ENCODE measurements at regions not wholly inside any gene's neighbourhood (a gene's known extent, or its start where the extent isn't known, plus 50 kb on each side); places are given as distances from the start of the nearest gene placed in this dataset.

GRCh38 chr17:33580215-33580614 lies 287.1 kb upstream of the ASIC2 start:
- no peaks in the 10 kb centered on the region for H3K4me1 Mint-ChIP-seq
- H3K4me3 Mint-ChIP-seq: no peak overlapping the region
- ATAC-seq: no peak
- H3K27ac Mint-ChIP-seq: no peak overlapping the region
- H3K27me3 Mint-ChIP-seq: peaks cover 45% of the 10 kb centered on the region
- H3K9me3 ChIP-seq (ENCODE audit: control insufficient read depth, low read length, poor library complexity, severe bottlenecking): no peaks in the 10 kb centered on the region
- no peak for DNase-seq
- H3K36me3 Mint-ChIP-seq (ENCODE audit: low read depth): no peaks in the 10 kb centered on the region

GRCh38 chr17:33582661-33583060 lies 289.6 kb upstream of the ASIC2 start:
- ATAC-seq: no peak
- H3K9me3 ChIP-seq (ENCODE audit: control insufficient read depth, low read length, poor library complexity, severe bottlenecking): no peaks in the 10 kb centered on the region
- DNase-seq: no peak
- Mint-ChIP-seq H3K27ac (no peak overlapping the region), H3K4me3 (no peak overlapping the region), H3K27me3 (peaks cover 34% of the 10 kb centered on the region), H3K4me1 (no peaks in the 10 kb centered on the region), H3K36me3 (ENCODE audit: low read depth) (peaks cover 3% of the 10 kb centered on the region)

GRCh38 chr17:33583518-33584417 lies 290.7 kb upstream of the ASIC2 start:
- no peaks in the 10 kb centered on the region for H3K4me1 Mint-ChIP-seq
- H3K27me3 Mint-ChIP-seq: peaks cover 34% of the 10 kb centered on the region
- H3K9me3 ChIP-seq (ENCODE audit: control insufficient read depth, low read length, poor library complexity, severe bottlenecking): no peaks in the 10 kb centered on the region
- H3K4me3 Mint-ChIP-seq: no peak overlapping the region
- peaks cover 3% of the 10 kb centered on the region for H3K36me3 Mint-ChIP-seq (ENCODE audit: low read depth)
- no peak overlapping the region for H3K27ac Mint-ChIP-seq
- ATAC-seq: no peak
- no peak for DNase-seq

- no peaks in the 10 kb centered on the region for H3K4me1 Mint-ChIP-seq
- peaks cover 47% of the 10 kb centered on the region for H3K27me3 Mint-ChIP-seq
These were observed 300.9 kb upstream of the ASIC2 start for GRCh38 chr17:33593991-33594390.

GRCh38 chr17:33595828-33596227 lies 302.7 kb upstream of the ASIC2 start:
- Mint-ChIP-seq H3K27me3 (peaks cover 44% of the 10 kb centered on the region), H3K4me1 (no peaks in the 10 kb centered on the region), H3K27ac (no peak overlapping the region), H3K36me3 (ENCODE audit: low read depth) (peaks cover 2% of the 10 kb centered on the region), H3K4me3 (no peak overlapping the region)
- no peak for DNase-seq
- no peaks in the 10 kb centered on the region for H3K9me3 ChIP-seq (ENCODE audit: control insufficient read depth, low read length, poor library complexity, severe bottlenecking)
- no peak for ATAC-seq

More at GRCh38 chr17:33593991-33594390, 300.9 kb upstream of the ASIC2 start:
- DNase-seq (no peak), ATAC-seq (no peak)
- H3K9me3 ChIP-seq (ENCODE audit: control insufficient read depth, low read length, poor library complexity, severe bottlenecking): no peaks in the 10 kb centered on the region
- Mint-ChIP-seq H3K4me3 (no peak overlapping the region), H3K27ac (no peak overlapping the region), H3K36me3 (ENCODE audit: low read depth) (peaks cover 2% of the 10 kb centered on the region)

- H3K27me3 Mint-ChIP-seq: peaks cover 40% of the 10 kb centered on the region
- DNase-seq (no peak), ATAC-seq (no peak)
- no peaks in the 10 kb centered on the region for H3K9me3 ChIP-seq (ENCODE audit: control insufficient read depth, low read length, poor library complexity, severe bottlenecking)
- no peak overlapping the region for H3K27ac Mint-ChIP-seq
- peaks cover 2% of the 10 kb centered on the region for H3K36me3 Mint-ChIP-seq (ENCODE audit: low read depth)
- H3K4me1 Mint-ChIP-seq: no peaks in the 10 kb centered on the region
- H3K4me3 Mint-ChIP-seq: no peak overlapping the region
These were observed 303.8 kb upstream of the ASIC2 start for GRCh38 chr17:33596899-33597298.

- H3K9me3 ChIP-seq (ENCODE audit: control insufficient read depth, low read length, poor library complexity, severe bottlenecking): no peaks in the 10 kb centered on the region
- Mint-ChIP-seq H3K36me3 (ENCODE audit: low read depth) (no peaks in the 10 kb centered on the region), H3K4me1 (no peaks in the 10 kb centered on the region), H3K27me3 (peaks cover 30% of the 10 kb centered on the region), H3K27ac (no peak overlapping the region), H3K4me3 (no peak overlapping the region)
- ATAC-seq: no peak
- DNase-seq: no peak
These were observed 305.7 kb upstream of the ASIC2 start for GRCh38 chr17:33598797-33599196.

GRCh38 chr17:33602981-33603380 lies 309.9 kb upstream of the ASIC2 start:
- Mint-ChIP-seq H3K4me3 (no peak overlapping the region), H3K36me3 (ENCODE audit: low read depth) (no peaks in the 10 kb centered on the region), H3K27me3 (peaks cover 42% of the 10 kb centered on the region), H3K27ac (no peak overlapping the region), H3K4me1 (no peaks in the 10 kb centered on the region)
- DNase-seq: no peak
- ATAC-seq: no peak
- H3K9me3 ChIP-seq (ENCODE audit: control insufficient read depth, low read length, poor library complexity, severe bottlenecking): no peaks in the 10 kb centered on the region

- no peak for DNase-seq
- ATAC-seq: no peak
- Mint-ChIP-seq H3K4me1 (no peaks in the 10 kb centered on the region), H3K27me3 (peaks cover 39% of the 10 kb centered on the region), H3K4me3 (no peak overlapping the region), H3K27ac (no peak overlapping the region), H3K36me3 (ENCODE audit: low read depth) (no peaks in the 10 kb centered on the region)
- H3K9me3 ChIP-seq (ENCODE audit: control insufficient read depth, low read length, poor library complexity, severe bottlenecking): no peaks in the 10 kb centered on the region
These were observed 310.7 kb upstream of the ASIC2 start for GRCh38 chr17:33603789-33604188.

GRCh38 chr17:33611532-33611931 lies 318.4 kb upstream of the ASIC2 start:
- Mint-ChIP-seq H3K4me1 (no peaks in the 10 kb centered on the region), H3K36me3 (ENCODE audit: low read depth) (no peaks in the 10 kb centered on the region), H3K4me3 (no peak overlapping the region), H3K27ac (no peak overlapping the region), H3K27me3 (peaks cover 26% of the 10 kb centered on the region)
- ATAC-seq (no peak), DNase-seq (no peak)
- H3K9me3 ChIP-seq (ENCODE audit: control insufficient read depth, low read length, poor library complexity, severe bottlenecking): no peaks in the 10 kb centered on the region

- Mint-ChIP-seq H3K36me3 (ENCODE audit: low read depth) (no peaks in the 10 kb centered on the region), H3K27ac (no peak overlapping the region), H3K4me1 (no peaks in the 10 kb centered on the region), H3K27me3 (peaks cover 23% of the 10 kb centered on the region), H3K4me3 (no peak overlapping the region)
- ATAC-seq (no peak), DNase-seq (no peak)
- H3K9me3 ChIP-seq (ENCODE audit: control insufficient read depth, low read length, poor library complexity, severe bottlenecking): no peaks in the 10 kb centered on the region
These were observed 322.8 kb upstream of the ASIC2 start for GRCh38 chr17:33615861-33616260.

- Mint-ChIP-seq H3K27ac (no peak overlapping the region), H3K4me3 (no peak overlapping the region), H3K36me3 (ENCODE audit: low read depth) (no peaks in the 10 kb centered on the region), H3K4me1 (no peaks in the 10 kb centered on the region), H3K27me3 (peaks cover 23% of the 10 kb centered on the region)
- DNase-seq (no peak), ATAC-seq (no peak)
- no peaks in the 10 kb centered on the region for H3K9me3 ChIP-seq (ENCODE audit: control insufficient read depth, low read length, poor library complexity, severe bottlenecking)
These were observed 330.7 kb upstream of the ASIC2 start for GRCh38 chr17:33623841-33624240.

- Mint-ChIP-seq H3K27ac (no peak overlapping the region), H3K4me3 (no peak overlapping the region), H3K36me3 (ENCODE audit: low read depth) (no peaks in the 10 kb centered on the region), H3K4me1 (no peaks in the 10 kb centered on the region), H3K27me3 (peaks cover 9% of the 10 kb centered on the region)
- ATAC-seq (no peak), DNase-seq (no peak)
- H3K9me3 ChIP-seq (ENCODE audit: control insufficient read depth, low read length, poor library complexity, severe bottlenecking): peaks cover 2% of the 10 kb centered on the region
These were observed 335.6 kb upstream of the ASIC2 start for GRCh38 chr17:33628500-33629346.
